ENCODE measurements at regions not wholly inside any gene's neighbourhood (a gene's known extent, or its start where the extent isn't known, plus 50 kb on each side); places are given as distances from the start of the nearest gene placed in this dataset.

DNA sequence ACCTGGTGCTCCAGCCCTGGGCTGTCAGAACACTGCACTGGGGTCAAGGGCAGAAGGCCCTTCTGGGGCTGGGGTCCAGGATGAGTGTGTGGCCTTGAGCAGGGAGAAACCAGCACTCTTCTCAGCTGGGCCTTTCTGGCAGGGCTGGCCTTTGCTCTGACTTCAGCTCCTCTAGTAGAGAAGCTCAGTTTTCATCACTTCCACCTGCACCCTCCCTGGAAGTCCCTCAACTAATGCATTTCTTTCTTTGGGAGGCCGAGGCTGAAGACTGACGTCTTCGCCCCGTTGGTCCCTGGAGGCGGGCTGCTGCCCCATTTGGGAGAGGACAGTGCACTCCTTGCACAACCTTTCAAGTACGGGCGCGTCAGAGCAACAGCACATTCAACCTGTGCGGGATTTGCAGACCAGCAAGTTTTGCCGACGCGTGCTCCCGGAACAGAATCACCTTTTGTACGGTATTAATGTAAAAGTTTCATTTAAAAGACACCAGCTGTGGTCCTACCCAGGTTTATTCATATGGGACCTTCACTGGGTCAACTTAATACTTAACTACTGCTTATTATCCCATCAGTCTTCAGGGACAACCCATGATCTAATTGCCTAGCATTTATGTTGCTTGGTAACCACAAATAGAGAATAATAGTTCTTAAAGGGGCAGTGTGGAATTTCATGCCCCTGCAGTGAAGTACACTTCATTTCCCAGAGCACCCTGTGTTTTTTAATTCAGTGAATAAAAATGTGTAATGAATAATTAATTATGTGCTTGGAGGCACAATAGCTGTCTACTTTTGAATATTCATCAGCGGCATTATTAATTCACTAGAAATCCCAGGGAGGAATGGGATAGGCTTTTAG, 134.8 kb upstream of the VRK1 start:
- no peak for TF ChIP-seq CTCF (IDR thresholded peaks at IDR 0.05)
- TF ChIP-seq POLR2A (IDR thresholded peaks at IDR 0.05) = no peak

All from adrenal gland (tissue), 5 donors.